PC-9 (cell line): ENCODE measurements at regions not wholly inside any gene's neighbourhood (a gene's known extent, or its start where the extent isn't known, plus 50 kb on each side); places are given as distances from the start of the nearest gene placed in this dataset.

Experiments
- BruUV-seq: library from RNA; stranded (reverse); fragments of 400-500 nt; replicated peaks from 2 replicates; lab custom pipeline; 2021; lab: Mats Ljungman, UMichigan
- CTCF ChIA-PET: fragments of 300-600 bp; sonication (Branson Sonifier 250); formaldehyde crosslinking; loops from one replicate; lab custom pipeline; 2022; ENCODE audit warnings: antibody characterized with exemption; lab: Charles Lee
- POLR2A ChIA-PET: fragments of 300-600 bp; sonication (Branson Sonifier 250); formaldehyde crosslinking; loops from one replicate; lab custom pipeline; 2022; ENCODE audit warnings: antibody characterized with exemption; ENCODE audit not compliant: unreplicated experiment; lab: Charles Lee
- DNase-seq, 2 experiments: peaks; one replicate each; pipeline versions ENCODE4 v3.0.0 to v3.0.0-alpha.2; 2015 to 2022; ENCODE audit warnings: mixed read lengths in 1 of 2
- H2AFZ ChIP-seq: fragments of 200-600 bp; sonication (generic); 2 replicates; pipeline ENCODE4 v1.8.1; 2017; ENCODE audit warnings: antibody characterized with exemption
- H3F3A ChIP-seq: fragments of 200-600 bp; sonication (generic); 2 replicates; pipeline ENCODE4 v1.8.1; 2017; ENCODE audit warnings: antibody characterized with exemption, mild to moderate bottlenecking, low read depth; ENCODE audit not compliant: insufficient read depth
- H3K27ac ChIP-seq: fragments of 200-600 bp; sonication (generic); 2 replicates; pipeline ENCODE4 v1.6.1; 2016; ENCODE audit warnings: mixed run types
- H3K27me3 ChIP-seq: fragments of 200-600 bp; sonication (generic); 2 replicates; pipeline ENCODE4 v1.6.1; 2016; ENCODE audit warnings: low read depth, mixed run types; ENCODE audit not compliant: insufficient read depth
- H3K36me3 ChIP-seq: fragments of 200-600 bp; sonication (generic); 2 replicates; pipeline ENCODE4 v1.6.1; 2016; ENCODE audit warnings: low read depth, mixed run types
- H3K4me1 ChIP-seq: fragments of 200-600 bp; sonication (generic); replicated peaks from 2 replicates; pipeline ENCODE4 v1.6.1; 2016; ENCODE audit warnings: mixed run types; ENCODE audit not compliant: insufficient read depth
- H3K4me2 ChIP-seq: fragments of 200-600 bp; sonication (generic); 2 replicates; pipeline ENCODE4 v1.6.1; 2017; ENCODE audit warnings: mixed run types
- H3K4me3 ChIP-seq: fragments of 200-600 bp; sonication (generic); 2 replicates; pipeline ENCODE4 v1.6.1; 2016; ENCODE audit warnings: mixed run types
- H3K79me2 ChIP-seq: fragments of 200-600 bp; sonication (generic); 2 replicates; pipeline ENCODE4 v1.6.1; 2017; ENCODE audit warnings: low read depth, mixed run types
- H3K9me2 ChIP-seq: fragments of 200-600 bp; sonication (generic); 2 replicates; pipeline ENCODE4 v1.8.1; 2017; ENCODE audit warnings: mild to moderate bottlenecking; ENCODE audit not compliant: insufficient read depth
- H3K9me3 ChIP-seq: fragments of 200-600 bp; sonication (generic); 2 replicates; pipeline ENCODE4 v1.8.1; 2016; ENCODE audit warnings: low read depth; ENCODE audit not compliant: insufficient read depth
- H4K20me1 ChIP-seq: fragments of 200-600 bp; sonication (generic); 2 replicates; pipeline ENCODE4 v1.8.1; 2017; ENCODE audit not compliant: insufficient read depth
- EZH2 ChIP-seq: fragments of 200-600 bp; sonication (generic); IDR thresholded peaks from 2 replicates; pipeline ENCODE4 v1.8.0; 2017; ENCODE audit warnings: antibody characterized with exemption, low read depth
- intact Hi-C: fragments of 100-400 bp; cut with micrococcal nuclease; formaldehyde crosslinking; loops from one replicate; pipeline ENCODE4 v1.10.0; 2022; ENCODE audit not compliant: unreplicated experiment
- TF ChIP-seq, protein P1 (sequence below): fragments of 200-600 bp; sonication (generic); conservative IDR thresholded peaks from 2 replicates; pipeline ENCODE4 v1.6.1; 2017; ENCODE audit warnings: mixed run types, antibody characterized with exemption, mild to moderate bottlenecking, moderate library complexity

DNA sequence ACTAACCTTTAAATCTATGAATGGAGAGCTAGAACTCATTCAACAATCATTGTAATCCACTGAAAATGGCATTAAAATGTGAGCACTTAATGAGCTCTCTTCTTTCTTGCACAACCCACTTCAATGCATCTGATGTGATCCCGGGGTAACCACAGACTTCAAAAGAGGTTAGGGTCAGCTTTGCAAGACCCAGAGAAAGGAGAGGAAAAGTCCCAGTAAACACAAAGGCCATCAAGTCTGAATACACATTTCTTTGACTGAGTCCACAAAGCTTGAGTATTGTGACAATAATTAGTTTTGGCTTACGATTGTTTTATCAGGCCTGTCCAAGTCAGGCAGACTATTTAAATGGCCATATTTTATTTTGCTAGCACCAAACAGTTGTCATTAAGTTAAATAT lies 148.8 kb upstream of the ZNF608 start:
- H3F3A ChIP-seq, result no peaks in the 10 kb centered on the region
- ChIA-PET POLR2A (interaction anchor here (0.6 kb wide), 1 partner anchor 159 kb away, joined by 4 read pairs; no protein-coding TSS in a partner anchor), CTCF (no interaction called here)
- no peak overlapping the region for H3K27ac ChIP-seq
- TF ChIP-seq EZH2, result no peak
- TF ChIP-seq, protein P1, sequence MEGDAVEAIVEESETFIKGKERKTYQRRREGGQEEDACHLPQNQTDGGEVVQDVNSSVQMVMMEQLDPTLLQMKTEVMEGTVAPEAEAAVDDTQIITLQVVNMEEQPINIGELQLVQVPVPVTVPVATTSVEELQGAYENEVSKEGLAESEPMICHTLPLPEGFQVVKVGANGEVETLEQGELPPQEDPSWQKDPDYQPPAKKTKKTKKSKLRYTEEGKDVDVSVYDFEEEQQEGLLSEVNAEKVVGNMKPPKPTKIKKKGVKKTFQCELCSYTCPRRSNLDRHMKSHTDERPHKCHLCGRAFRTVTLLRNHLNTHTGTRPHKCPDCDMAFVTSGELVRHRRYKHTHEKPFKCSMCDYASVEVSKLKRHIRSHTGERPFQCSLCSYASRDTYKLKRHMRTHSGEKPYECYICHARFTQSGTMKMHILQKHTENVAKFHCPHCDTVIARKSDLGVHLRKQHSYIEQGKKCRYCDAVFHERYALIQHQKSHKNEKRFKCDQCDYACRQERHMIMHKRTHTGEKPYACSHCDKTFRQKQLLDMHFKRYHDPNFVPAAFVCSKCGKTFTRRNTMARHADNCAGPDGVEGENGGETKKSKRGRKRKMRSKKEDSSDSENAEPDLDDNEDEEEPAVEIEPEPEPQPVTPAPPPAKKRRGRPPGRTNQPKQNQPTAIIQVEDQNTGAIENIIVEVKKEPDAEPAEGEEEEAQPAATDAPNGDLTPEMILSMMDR, result no peak
- intact Hi-C loops, result no loop called here
- no peaks in the 10 kb centered on the region for H3K4me1 ChIP-seq
- no peaks in the 10 kb centered on the region for H3K9me2 ChIP-seq
- DNase-seq, result no peak
- no peak overlapping the region for H2AFZ ChIP-seq
- BruUV-seq, result no TSS peak
- no peaks in the 10 kb centered on the region for H3K9me3 ChIP-seq
- H3K36me3 ChIP-seq, result no peaks in the 10 kb centered on the region
- no peak overlapping the region for H3K4me3 ChIP-seq
- no peaks in the 10 kb centered on the region for H3K27me3 ChIP-seq
- no peak overlapping the region for H3K4me2 ChIP-seq
- H4K20me1 ChIP-seq, result no peaks in the 10 kb centered on the region
- H3K79me2 ChIP-seq, result no peaks in the 10 kb centered on the region

DNA sequence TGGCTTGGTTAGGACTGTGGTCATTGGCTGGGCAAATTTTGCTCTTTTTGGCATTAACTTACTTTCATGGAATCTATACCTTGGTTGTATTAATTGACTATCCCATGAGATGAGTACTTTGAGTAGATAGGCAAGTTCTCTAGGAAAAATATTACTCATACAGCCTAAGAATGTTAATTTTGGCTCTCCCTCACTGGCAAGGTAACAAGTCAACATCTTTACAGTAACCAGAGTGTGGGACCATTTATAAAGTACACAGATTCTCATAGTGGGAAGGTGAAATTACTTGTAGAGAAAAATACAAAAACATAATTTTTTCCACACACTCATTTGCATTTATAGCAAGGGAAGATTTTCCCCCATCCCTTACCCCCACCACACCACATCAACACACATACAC lies 154.6 kb upstream of the ZNF608 start:
- Histone ChIP-seq H3K4me2 (no peak overlapping the region), H3K36me3 (no peaks in the 10 kb centered on the region), H3K27me3 (no peaks in the 10 kb centered on the region), H3K9me2 (no peaks in the 10 kb centered on the region), H2AFZ (no peak overlapping the region), H3K27ac (no peak overlapping the region), H3K79me2 (no peaks in the 10 kb centered on the region), H4K20me1 (no peaks in the 10 kb centered on the region), H3K4me3 (no peak overlapping the region), H3K9me3 (no peaks in the 10 kb centered on the region), H3F3A (no peaks in the 10 kb centered on the region), H3K4me1 (no peaks in the 10 kb centered on the region)
- TF ChIP-seq EZH2, result no peak
- TF ChIP-seq, protein P1, result no peak
- BruUV-seq, result no TSS peak
- ChIA-PET POLR2A (no interaction called here), CTCF (no interaction called here)
- intact Hi-C loops, result no loop called here
- no peak for DNase-seq

DNA sequence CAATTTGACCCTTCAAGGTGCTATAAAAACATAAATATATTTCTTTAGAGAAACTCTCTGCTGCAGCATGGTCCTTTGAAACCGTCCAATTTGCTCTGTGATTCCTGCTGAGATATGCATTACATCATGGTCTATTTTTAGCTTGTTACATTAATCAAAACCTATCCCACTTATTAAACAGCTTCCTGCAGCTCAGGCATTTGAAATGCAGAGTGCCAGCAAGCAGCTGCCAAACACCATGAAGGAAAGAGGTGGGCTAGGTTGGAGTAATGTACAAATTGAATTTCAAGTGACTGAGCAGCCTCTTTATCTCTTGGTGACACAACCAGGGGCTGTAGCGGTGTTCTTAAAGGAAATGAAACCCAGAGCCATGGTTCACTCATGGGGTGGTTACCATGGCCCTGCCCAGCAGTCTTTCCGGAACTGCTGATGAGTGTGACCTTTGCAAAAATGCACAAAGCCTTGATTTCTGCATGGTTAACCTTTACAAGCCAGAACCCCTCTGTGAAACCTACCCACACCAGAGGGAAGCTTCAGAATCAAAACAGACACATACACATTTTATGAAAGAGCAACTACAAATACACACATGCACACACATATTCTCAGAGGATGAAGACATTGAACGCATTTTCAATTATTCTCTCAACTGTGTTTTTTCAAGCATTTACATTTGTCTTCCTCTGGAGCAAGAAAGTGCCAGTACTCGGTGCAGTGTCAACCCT lies 155.8 kb upstream of the ZNF608 start:
- no peak for DNase-seq
- Histone ChIP-seq H3K9me2 (no peaks in the 10 kb centered on the region), H3K27me3 (no peaks in the 10 kb centered on the region), H3K4me2 (no peak overlapping the region), H3K4me1 (no peaks in the 10 kb centered on the region), H4K20me1 (no peaks in the 10 kb centered on the region), H3K4me3 (no peak overlapping the region), H3K79me2 (no peaks in the 10 kb centered on the region), H3K9me3 (no peaks in the 10 kb centered on the region), H2AFZ (no peak overlapping the region), H3F3A (no peaks in the 10 kb centered on the region), H3K27ac (no peak overlapping the region), H3K36me3 (no peaks in the 10 kb centered on the region)
- POLR2A ChIA-PET, result no interaction called here
- intact Hi-C loops, result no loop called here
- no TSS peak for BruUV-seq
- CTCF ChIA-PET, result no interaction called here
- TF ChIP-seq, protein P1, result no peak
- TF ChIP-seq EZH2, result no peak
